SK-MEL-5 (cell line): ENCODE measurements at regions not wholly inside any gene's neighbourhood (a gene's known extent, or its start where the extent isn't known, plus 50 kb on each side); places are given as distances from the start of the nearest gene placed in this dataset.

Experiments
- DNase-seq: peaks from one replicate; pipeline ENCODE4 v3.0.0-alpha.2; 2016; ENCODE audit warnings: low read depth, low spot score
- in situ Hi-C: cut with HindIII; loops from 2 replicates; pipeline ENCODE4 v1.10.0; 2016; ENCODE audit warnings: low sequenced_read_pairs, high pct_unique_total_duplicates, low pct_unique_long_range_greater_than_20kb

- in situ Hi-C loops: no loop called here
- no peak for DNase-seq
Measured at GRCh38 chr15:29208836-29209235, 60.8 kb downstream of the NSMCE3 start.

- DNase-seq: no peak
- in situ Hi-C loops: no loop called here
Measured at GRCh38 chr15:29208352-29208751, 61.3 kb downstream of the NSMCE3 start.

GRCh38 chr15:29207758-29208108 lies 61.9 kb downstream of the NSMCE3 start:
- in situ Hi-C loops: no loop called here
- DNase-seq: no peak

GRCh38 chr15:29207027-29207757 lies 62.4 kb downstream of the NSMCE3 start:
- in situ Hi-C loops: no loop called here

GRCh38 chr15:29205186-29205585 lies 64.4 kb downstream of the NSMCE3 start:
- in situ Hi-C loops: no loop called here

More at GRCh38 chr15:29207027-29207757, 62.4 kb downstream of the NSMCE3 start:
- no peak for DNase-seq

GRCh38 chr15:29204369-29204755 lies 65.3 kb downstream of the NSMCE3 start:
- in situ Hi-C loops: no loop called here
- no peak for DNase-seq

More at GRCh38 chr15:29205186-29205585, 64.4 kb downstream of the NSMCE3 start:
- DNase-seq: no peak

- in situ Hi-C loops: no loop called here
- DNase-seq: no peak
Measured at GRCh38 chr15:29203718-29204368, 65.8 kb downstream of the NSMCE3 start.

- in situ Hi-C loops: no loop called here
- no peak for DNase-seq
Measured at GRCh38 chr15:29196722-29197121, 72.9 kb downstream of the NSMCE3 start.

GRCh38 chr15:29196290-29196689 lies 73.3 kb downstream of the NSMCE3 start:
- no peak for DNase-seq
- in situ Hi-C loops: no loop called here

- DNase-seq: no peak
- in situ Hi-C loops: no loop called here
Measured at GRCh38 chr15:29194866-29195265, 74.8 kb downstream of the NSMCE3 start.

- in situ Hi-C loops: no loop called here
- no peak for DNase-seq
Measured at GRCh38 chr15:29183071-29183831, 86.4 kb downstream of the NSMCE3 start.

GRCh38 chr15:29182590-29182989 lies 87.0 kb downstream of the NSMCE3 start:
- no peak for DNase-seq
- in situ Hi-C loops: no loop called here

- in situ Hi-C loops: no loop called here
- DNase-seq: no peak
Measured at GRCh38 chr15:29172742-29173725, 96.6 kb downstream of the NSMCE3 start.

- DNase-seq: peak; percentile 82
- in situ Hi-C loops: no loop called here
Measured at GRCh38 chr15:29170521-29170920, 99.1 kb downstream of the NSMCE3 start.
